Hepatocyte (in vitro differentiated cells): ENCODE measurements at regions not wholly inside any gene's neighbourhood (a gene's known extent, or its start where the extent isn't known, plus 50 kb on each side); places are given as distances from the start of the nearest gene placed in this dataset.

Experiments
- DNase-seq: peaks from one replicate; pipeline ENCODE4 v3.0.0-alpha.2; 2016; ENCODE audit warnings: low spot score
- H2AFZ ChIP-seq: fragments of 200-600 bp; sonication (generic); 2 replicates; pipeline ENCODE4 v1.6.0; 2016; ENCODE audit warnings: antibody characterized with exemption, mild to moderate bottlenecking
- H3K27ac ChIP-seq: fragments of 200-600 bp; sonication (generic); 2 replicates; pipeline ENCODE4 v1.5.1; 2016; ENCODE audit warnings: mild to moderate bottlenecking
- H3K27me3 ChIP-seq: fragments of 200-600 bp; sonication (generic); 2 replicates; pipeline ENCODE4 v1.6.1; 2016
- H3K36me3 ChIP-seq: fragments of 200-600 bp; sonication (generic); replicated peaks from 2 replicates; pipeline ENCODE4 v1.5.1; 2016; ENCODE audit warnings: low read depth; ENCODE audit not compliant: insufficient read depth
- H3K4me1 ChIP-seq: fragments of 200-600 bp; sonication (generic); 2 replicates; pipeline ENCODE4 v1.5.1; 2016; ENCODE audit warnings: mild to moderate bottlenecking, moderate library complexity; ENCODE audit not compliant: insufficient read depth
- H3K4me2 ChIP-seq: fragments of 200-600 bp; sonication (generic); 2 replicates; pipeline ENCODE4 v1.6.0; 2016
- H3K4me3 ChIP-seq: fragments of 200-600 bp; sonication (generic); 2 replicates; pipeline ENCODE4 v1.5.1; 2016; ENCODE audit warnings: mild to moderate bottlenecking
- H3K79me2 ChIP-seq: fragments of 200-600 bp; sonication (generic); 2 replicates; pipeline ENCODE4 v1.6.0; 2017; ENCODE audit warnings: mild to moderate bottlenecking
- H3K9me2 ChIP-seq: fragments of 200-600 bp; sonication (generic); replicated peaks from 2 replicates; pipeline ENCODE4 v1.6.0; 2017; ENCODE audit warnings: mild to moderate bottlenecking; ENCODE audit not compliant: insufficient read depth
- H3K9me3 ChIP-seq: fragments of 200-600 bp; sonication (generic); 2 replicates; pipeline ENCODE4 v1.5.1; 2016; ENCODE audit warnings: low read depth, mild to moderate bottlenecking
- H4K20me1 ChIP-seq: fragments of 200-600 bp; sonication (generic); 2 replicates; pipeline ENCODE4 v1.6.0; 2016; ENCODE audit warnings: mild to moderate bottlenecking; ENCODE audit not compliant: insufficient read depth, poor library complexity, severe bottlenecking
- EZH2 ChIP-seq: fragments of 200-600 bp; sonication (generic); IDR thresholded peaks from 2 replicates; pipeline ENCODE4 v1.6.1; 2016; ENCODE audit warnings: antibody characterized with exemption, mild to moderate bottlenecking, borderline replicate concordance
- EZH2phosphoT487 ChIP-seq: fragments of 200-600 bp; sonication (generic); IDR thresholded peaks from one replicate; pipeline ENCODE4 v1.6.1; 2018; ENCODE audit warnings: antibody characterized with exemption, mild to moderate bottlenecking, low read depth, moderate library complexity; ENCODE audit not compliant: unreplicated experiment, severe bottlenecking
- WGBS: methylation state at CpG from one replicate; pipeline ENCODE4 v1.1.6; 2016; ENCODE audit warnings: low lambda C conversion rate; ENCODE audit errors: missing lambda C conversion rate; 5-methylcytosine and 5-hydroxymethylcytosine counted together
- TF ChIP-seq, protein P1 (sequence below): fragments of 200-600 bp; sonication (generic); IDR thresholded peaks from 2 replicates; pipeline ENCODE4 v1.5.1; 2016; ENCODE audit warnings: antibody characterized with exemption, mild to moderate bottlenecking; ENCODE audit not compliant: poor library complexity

GRCh38 chr5:68830377-68830898 lies 263.4 kb upstream of the SLC30A5 start:
- H3K9me3 ChIP-seq = no peaks in the 10 kb centered on the region
- H3K27me3 ChIP-seq = no peaks in the 10 kb centered on the region
- WGBS = 89% methylated on average over 3 of the region's 3 CpGs
- no peak overlapping the region for H3K4me2 ChIP-seq
- no peak overlapping the region for H3K27ac ChIP-seq
- no peak overlapping the region for H3K4me3 ChIP-seq
- no peaks in the 10 kb centered on the region for H3K4me1 ChIP-seq
- no peak for TF ChIP-seq EZH2
- TF ChIP-seq EZH2phosphoT487 = no peak
- no peaks in the 10 kb centered on the region for H4K20me1 ChIP-seq
- H2AFZ ChIP-seq = no peak overlapping the region
- H3K9me2 ChIP-seq = no peaks in the 10 kb centered on the region
- H3K36me3 ChIP-seq = no peaks in the 10 kb centered on the region
- no peak for DNase-seq
- H3K79me2 ChIP-seq = no peaks in the 10 kb centered on the region

- Histone ChIP-seq H3K36me3 (no peaks in the 10 kb centered on the region), H3K4me1 (peaks cover 8% of the 10 kb centered on the region), H3K4me3 (no peak overlapping the region), H3K4me2 (no peak overlapping the region), H4K20me1 (no peaks in the 10 kb centered on the region), H3K9me2 (no peaks in the 10 kb centered on the region), H3K9me3 (no peaks in the 10 kb centered on the region), H2AFZ (no peak overlapping the region), H3K79me2 (no peaks in the 10 kb centered on the region), H3K27ac (no peak overlapping the region), H3K27me3 (no peaks in the 10 kb centered on the region)
- no peak for TF ChIP-seq EZH2phosphoT487
- no peak for TF ChIP-seq EZH2
- TF ChIP-seq, protein P1, sequence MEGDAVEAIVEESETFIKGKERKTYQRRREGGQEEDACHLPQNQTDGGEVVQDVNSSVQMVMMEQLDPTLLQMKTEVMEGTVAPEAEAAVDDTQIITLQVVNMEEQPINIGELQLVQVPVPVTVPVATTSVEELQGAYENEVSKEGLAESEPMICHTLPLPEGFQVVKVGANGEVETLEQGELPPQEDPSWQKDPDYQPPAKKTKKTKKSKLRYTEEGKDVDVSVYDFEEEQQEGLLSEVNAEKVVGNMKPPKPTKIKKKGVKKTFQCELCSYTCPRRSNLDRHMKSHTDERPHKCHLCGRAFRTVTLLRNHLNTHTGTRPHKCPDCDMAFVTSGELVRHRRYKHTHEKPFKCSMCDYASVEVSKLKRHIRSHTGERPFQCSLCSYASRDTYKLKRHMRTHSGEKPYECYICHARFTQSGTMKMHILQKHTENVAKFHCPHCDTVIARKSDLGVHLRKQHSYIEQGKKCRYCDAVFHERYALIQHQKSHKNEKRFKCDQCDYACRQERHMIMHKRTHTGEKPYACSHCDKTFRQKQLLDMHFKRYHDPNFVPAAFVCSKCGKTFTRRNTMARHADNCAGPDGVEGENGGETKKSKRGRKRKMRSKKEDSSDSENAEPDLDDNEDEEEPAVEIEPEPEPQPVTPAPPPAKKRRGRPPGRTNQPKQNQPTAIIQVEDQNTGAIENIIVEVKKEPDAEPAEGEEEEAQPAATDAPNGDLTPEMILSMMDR = no peak
- 91% methylated on average over 4 of the region's 4 CpGs for WGBS
- peak; percentile 5 for DNase-seq
Observed at GRCh38 chr5:68834491-68834981, 259.3 kb upstream of the SLC30A5 start.

- peaks cover 8% of the 10 kb centered on the region for H3K4me1 ChIP-seq
- no peaks in the 10 kb centered on the region for H3K9me3 ChIP-seq
- H3K9me2 ChIP-seq = no peaks in the 10 kb centered on the region
- WGBS = 92% methylated on average over 3 of the region's 3 CpGs
- no peaks in the 10 kb centered on the region for H3K27me3 ChIP-seq
- DNase-seq = no peak
- H3K27ac ChIP-seq = no peak overlapping the region
- no peak overlapping the region for H2AFZ ChIP-seq
- no peak overlapping the region for H3K4me3 ChIP-seq
- no peak overlapping the region for H3K4me2 ChIP-seq
- no peaks in the 10 kb centered on the region for H3K79me2 ChIP-seq
- TF ChIP-seq, protein P1 = no peak
- TF ChIP-seq EZH2 (no peak), EZH2phosphoT487 (no peak)
- H3K36me3 ChIP-seq = no peaks in the 10 kb centered on the region
- H4K20me1 ChIP-seq = no peaks in the 10 kb centered on the region
Observed at GRCh38 chr5:68838157-68838718, 255.6 kb upstream of the SLC30A5 start.

GRCh38 chr5:68839019-68839552 lies 254.7 kb upstream of the SLC30A5 start:
- Histone ChIP-seq H3K4me3 (no peak overlapping the region), H3K79me2 (no peaks in the 10 kb centered on the region), H3K9me3 (no peaks in the 10 kb centered on the region), H3K9me2 (no peaks in the 10 kb centered on the region), H3K4me2 (no peak overlapping the region), H3K36me3 (no peaks in the 10 kb centered on the region), H3K4me1 (peaks cover 8% of the 10 kb centered on the region), H4K20me1 (no peaks in the 10 kb centered on the region), H3K27ac (peak overlapping the region; percentile 36), H3K27me3 (no peaks in the 10 kb centered on the region), H2AFZ (no peak overlapping the region)
- DNase-seq = peak; percentile 34
- no peak for TF ChIP-seq EZH2phosphoT487
- TF ChIP-seq, protein P1 = no peak
- TF ChIP-seq EZH2 = no peak
- 30% methylated on average over 5 of the region's 5 CpGs for WGBS
